Activated gamma-delta T cell (primary cell): ENCODE measurements at regions not wholly inside any gene's neighbourhood (a gene's known extent, or its start where the extent isn't known, plus 50 kb on each side); places are given as distances from the start of the nearest gene placed in this dataset.

Source experiments
- DNase-seq: peaks from one replicate; lab custom pipeline; 2025; lab: John Stamatoyannopoulos, UW

DNA sequence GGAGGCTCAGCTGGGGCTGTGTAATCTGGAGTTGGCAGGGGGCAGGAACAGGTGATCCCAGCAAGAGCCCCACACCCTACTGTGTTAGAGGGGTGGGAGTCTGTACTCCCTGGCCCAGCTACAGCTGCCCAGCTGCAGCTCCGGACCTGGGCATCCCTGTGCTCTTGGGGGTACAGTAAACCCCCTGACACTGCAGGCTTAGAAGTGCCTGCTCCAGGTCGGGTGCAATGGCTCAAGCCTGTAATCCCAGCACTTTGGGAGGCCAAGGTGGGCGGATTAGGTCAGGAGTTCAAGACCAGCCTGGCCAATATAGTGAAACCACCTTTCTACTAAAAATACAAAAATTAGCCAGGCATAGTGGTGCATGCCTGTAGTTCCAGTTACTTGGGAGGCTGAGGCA, 1228.6 kb upstream of the EYS start:
- no peak for DNase-seq

DNA sequence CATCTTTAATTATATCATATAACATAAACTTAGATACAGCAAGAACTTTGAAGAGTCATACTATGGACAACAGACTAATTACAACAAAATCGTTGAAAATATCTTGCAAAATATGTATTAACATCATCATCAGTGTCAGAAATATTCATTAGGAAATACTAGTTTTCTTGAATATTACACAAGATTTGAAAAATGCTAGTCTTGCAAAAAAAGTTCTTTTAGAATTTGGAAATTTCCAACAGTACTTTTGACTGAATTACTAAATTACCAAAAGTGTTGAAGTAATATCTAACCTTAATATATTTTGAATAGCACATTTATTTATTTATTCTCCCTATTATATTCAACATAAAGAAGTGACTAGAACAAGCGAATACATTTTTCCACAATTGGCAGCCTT, 1224.8 kb upstream of the EYS start:
- no peak for DNase-seq

DNA sequence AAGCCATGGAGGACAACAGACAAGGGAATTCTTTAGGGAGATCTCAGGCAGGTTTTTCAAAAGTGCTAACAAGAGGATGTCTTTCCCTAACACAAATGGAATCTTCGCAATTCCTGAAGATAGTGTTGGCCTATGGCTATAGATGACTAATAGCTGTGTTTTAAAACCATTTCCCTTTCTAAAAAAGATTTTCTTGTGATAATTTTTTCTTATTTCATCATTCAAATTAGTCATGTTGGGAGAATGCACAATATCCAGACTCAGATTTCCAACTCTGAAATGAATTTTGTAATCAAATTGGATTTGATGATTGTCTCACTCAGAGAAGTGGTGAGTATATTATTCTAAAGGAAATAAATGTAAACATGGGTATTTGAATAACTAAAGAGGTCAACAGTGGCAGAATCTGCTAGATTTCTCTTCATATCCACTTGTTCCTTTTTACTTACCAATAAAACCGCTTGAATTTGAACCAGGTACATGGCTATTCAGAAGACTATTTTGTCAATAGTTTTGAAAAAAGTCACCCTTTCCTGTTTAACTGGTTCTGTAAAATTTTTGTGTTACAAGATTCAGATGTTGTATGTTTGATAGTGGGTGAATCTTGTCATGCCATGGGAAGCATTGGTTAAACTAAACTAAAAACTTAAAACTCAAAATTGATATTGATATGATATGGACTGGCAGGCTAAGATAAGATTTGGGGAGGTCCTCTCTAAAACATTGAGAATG, 1223.7 kb upstream of the EYS start:
- no peak for DNase-seq

GRCh38 chr6:66926060-66926459, 1219.0 kb upstream of the EYS start:
- DNase-seq: no peak

DNA sequence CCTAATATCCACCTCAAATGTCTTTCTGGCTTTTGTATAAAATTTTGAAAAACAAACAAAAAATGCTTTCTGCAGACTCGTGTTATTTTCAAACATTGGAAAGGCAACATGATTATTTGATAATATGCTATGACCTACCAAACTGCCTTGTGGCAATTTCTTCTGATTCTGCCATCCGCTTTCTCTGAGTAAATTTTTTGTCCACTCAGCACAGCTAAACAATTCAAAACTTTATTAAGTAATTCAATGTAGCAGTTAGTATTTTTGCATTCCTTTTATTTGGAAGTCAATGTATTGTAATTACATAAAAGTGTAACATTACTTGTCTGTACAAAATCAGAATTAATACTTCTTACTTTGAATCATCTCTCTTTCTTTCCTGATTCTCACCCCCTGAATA, 1206.6 kb upstream of the EYS start:
- no peak for DNase-seq

DNA sequence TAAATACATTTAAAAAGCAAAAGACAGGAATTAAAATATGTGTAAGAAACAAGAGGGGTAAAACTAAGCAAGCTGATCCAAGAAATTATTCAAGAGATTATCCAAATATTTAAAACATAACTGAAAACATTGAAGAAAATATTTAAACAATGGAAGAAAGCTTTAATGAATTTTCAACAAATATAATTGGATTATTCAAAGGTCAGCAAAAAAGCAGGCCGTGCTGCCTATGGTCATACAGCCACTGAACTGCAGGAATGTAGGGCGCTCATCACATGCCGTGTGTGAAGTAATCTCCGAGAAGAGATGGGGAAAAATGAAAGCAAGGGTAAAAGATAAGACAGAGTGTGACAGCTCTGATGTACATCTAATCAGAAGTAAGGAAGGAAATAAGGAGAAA, 1195.4 kb upstream of the EYS start:
- no peak for DNase-seq

GRCh38 chr6:66900133-66901083, 1193.4 kb upstream of the EYS start:
- no peak for DNase-seq

DNA sequence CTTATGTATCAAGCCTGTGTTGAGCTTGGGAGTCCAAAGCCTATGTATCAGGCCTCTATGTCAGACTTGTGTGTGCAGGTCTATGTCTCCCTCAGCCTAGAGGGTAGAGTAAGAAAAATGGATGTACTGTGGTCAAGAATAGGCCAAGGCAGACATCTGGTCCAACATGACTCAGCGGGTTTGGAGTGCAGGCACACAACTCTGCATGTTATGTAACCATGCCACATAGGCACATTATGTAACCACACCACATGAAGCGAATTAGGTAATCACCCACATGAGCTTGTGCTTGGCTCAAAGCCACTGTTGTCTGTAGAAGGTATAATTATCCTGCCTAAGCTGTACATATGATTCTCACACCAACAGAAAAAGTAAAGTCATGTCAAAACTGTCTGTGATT, 1190.5 kb upstream of the EYS start:
- DNase-seq: no peak

DNA sequence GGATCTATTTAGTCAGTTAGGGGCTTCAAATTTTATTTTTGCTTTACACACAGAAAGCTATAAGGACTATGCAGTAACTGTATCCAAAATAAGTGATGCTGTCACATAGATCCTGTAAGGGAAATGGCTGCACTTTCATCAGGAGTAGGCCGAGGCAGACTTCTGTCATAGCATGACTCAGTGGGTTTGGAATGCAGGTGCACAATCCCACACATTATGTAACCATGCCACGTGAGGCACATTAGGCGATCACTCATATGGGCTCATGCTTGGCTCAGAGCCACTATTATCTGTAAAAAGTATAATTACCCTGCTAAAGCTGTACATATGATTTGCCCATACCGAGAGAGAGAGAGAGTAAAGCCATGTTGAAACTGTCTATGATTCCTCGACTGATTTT, 1189.4 kb upstream of the EYS start:
- no peak for DNase-seq

- DNase-seq: no peak
Measured at GRCh38 chr6:66883453-66883852, 1176.4 kb upstream of the EYS start.

- no peak for DNase-seq
Measured at GRCh38 chr6:66866801-66867200, 1159.8 kb upstream of the EYS start.

GRCh38 chr6:66865771-66866170, 1158.7 kb upstream of the EYS start:
- no peak for DNase-seq

GRCh38 chr6:66861007-66861541, 1154.0 kb upstream of the EYS start:
- DNase-seq: no peak

DNA sequence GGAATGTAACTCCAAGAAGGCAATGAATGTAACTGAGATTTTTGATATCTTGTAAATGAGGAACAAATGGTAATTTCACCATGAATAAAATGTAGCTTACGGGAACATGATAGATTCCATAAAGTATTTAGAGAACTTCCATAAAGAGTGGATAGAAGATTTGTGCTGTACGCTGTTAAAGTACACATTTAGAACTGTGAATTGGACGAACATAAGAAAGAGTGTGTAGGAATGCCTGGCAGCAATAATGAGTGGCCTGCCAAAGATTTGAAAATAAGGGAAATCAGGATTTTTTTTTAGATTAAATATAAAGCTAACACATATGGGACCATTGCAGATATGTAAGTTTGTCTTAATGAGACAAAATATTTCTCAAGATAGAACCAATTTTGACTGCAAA, 1153.3 kb upstream of the EYS start:
- DNase-seq: no peak

- no peak for DNase-seq
Measured at GRCh38 chr6:66858196-66858595, 1151.2 kb upstream of the EYS start.

DNA sequence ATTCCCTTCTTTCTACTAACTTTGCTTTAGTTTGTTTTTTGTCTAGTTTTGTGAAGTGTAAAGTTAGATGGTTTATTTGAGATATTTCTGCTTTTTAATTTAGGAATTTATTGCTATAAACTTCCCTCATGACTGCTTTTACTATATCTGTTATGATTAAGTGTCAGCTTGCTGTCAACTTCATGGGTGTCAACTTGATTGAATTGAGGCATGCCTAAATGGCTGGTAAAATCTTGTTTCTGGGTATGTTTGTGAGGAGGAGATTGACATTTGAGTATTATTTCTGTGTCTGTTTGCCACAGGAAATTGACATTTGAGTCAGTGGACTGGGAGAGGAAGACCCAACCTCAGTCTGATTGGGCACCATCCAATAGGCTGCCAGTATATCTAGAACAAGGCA, 1147.0 kb upstream of the EYS start:
- DNase-seq: no peak

DNA sequence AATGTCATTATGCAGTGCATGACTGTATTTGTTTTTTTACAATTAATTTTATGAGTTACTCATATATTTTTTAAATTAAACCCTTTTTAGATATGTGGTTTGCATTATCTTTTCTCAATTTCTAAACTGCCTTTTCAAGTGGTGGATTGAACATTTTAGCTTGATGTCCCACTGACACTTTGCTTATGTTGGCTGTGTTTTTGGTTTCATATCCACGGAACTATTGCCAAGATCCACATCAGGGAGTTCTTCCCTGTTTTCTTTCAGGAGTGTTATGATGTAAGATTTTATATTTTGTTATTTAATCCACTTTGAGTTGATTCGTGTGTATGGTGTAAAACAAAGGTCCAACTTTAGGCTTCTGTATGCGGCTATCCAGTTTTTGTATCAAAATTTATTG, 1144.9 kb upstream of the EYS start:
- DNase-seq: no peak

- DNase-seq: no peak
Measured at GRCh38 chr6:66849843-66850242, 1142.8 kb upstream of the EYS start.

GRCh38 chr6:66848244-66848953, 1141.4 kb upstream of the EYS start:
- no peak for DNase-seq

- no peak for DNase-seq
Measured at GRCh38 chr6:66838764-66839163, 1131.7 kb upstream of the EYS start.

- DNase-seq: no peak
Measured at GRCh38 chr6:66825539-66825938, 1118.5 kb upstream of the EYS start.

DNA sequence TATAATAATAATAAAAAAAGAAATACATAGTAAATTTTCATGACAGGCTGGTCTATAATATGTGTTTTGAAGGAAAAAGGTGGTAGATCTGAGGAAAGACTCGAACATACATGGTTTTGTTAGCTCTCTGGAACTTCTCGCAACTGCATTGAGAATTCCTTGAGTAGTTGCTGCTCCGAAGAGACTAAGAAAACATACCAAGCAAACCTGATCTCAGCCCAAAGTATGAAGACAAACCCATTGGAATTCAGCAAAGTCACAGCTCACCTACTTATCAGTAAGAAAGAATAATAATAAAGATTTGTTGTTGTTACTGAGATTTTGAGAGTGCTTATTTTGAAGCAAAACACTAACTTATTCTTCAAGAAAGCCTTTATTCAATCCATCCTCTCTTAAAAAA, 1107.1 kb upstream of the EYS start:
- DNase-seq: no peak
